GM21381 (cell line): ENCODE measurements at regions not wholly inside any gene's neighbourhood (a gene's known extent, or its start where the extent isn't known, plus 50 kb on each side); places are given as distances from the start of the nearest gene placed in this dataset.

ENCODE experiments used
- ATAC-seq: cut with Tn5 transposase; IDR thresholded peaks from one replicate; pipeline ENCODE4 v1.9.1; 2021; ENCODE audit warnings: mild to moderate bottlenecking, moderate library complexity; ENCODE audit not compliant: unreplicated experiment

DNA sequence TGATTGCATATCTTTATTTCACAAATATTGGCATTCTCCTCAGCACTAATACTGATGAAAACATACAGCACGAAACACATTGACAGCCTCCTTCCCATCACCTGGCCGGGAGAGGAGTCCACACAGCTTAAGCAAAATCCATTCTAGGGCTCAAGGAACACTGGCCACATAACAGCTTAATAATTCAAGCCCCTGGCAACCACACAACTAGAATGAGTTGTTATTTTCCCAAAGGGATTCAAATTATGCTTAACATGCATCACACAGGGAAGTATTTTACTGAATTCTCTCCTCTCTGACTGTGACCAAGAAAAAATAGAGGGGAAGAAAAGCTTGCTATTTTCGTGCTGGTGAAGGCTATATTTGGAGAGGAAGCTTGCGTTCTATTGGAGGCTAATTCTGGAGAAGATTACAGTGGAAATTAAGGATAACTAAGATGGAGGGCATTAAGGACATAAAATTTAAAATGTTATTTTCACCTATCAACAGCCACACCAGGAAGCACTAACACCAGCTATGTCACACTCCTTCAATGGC lies 198.5 kb downstream of the ADGRG6 start:
- ATAC-seq, result no peak

- ATAC-seq, result no peak
These were observed 200.0 kb downstream of the ADGRG6 start for GRCh38 chr6:142501795-142502194.

DNA sequence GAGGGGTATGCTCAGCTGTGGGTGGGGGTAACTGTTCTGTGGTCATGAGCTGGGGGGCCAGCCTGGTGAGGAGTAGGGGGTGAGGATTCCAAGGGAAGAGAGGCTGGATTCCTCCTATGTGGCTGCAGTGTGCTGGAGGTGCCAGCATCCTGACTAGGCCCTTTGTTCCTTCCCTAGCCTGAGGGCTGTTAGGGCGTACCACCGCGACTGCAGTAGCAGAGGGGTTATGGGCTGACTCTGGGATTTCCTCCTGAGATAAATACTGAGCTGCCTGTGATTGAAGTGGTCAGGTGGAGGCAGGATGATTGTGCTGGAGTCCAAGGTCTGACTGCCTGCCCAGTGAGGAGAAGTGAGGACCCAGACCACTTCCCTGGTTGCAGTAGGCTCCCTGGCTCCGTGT lies 205.3 kb downstream of the ADGRG6 start:
- no peak for ATAC-seq

- no peak for ATAC-seq
These were observed 208.4 kb downstream of the ADGRG6 start for GRCh38 chr6:142510211-142510610.

DNA sequence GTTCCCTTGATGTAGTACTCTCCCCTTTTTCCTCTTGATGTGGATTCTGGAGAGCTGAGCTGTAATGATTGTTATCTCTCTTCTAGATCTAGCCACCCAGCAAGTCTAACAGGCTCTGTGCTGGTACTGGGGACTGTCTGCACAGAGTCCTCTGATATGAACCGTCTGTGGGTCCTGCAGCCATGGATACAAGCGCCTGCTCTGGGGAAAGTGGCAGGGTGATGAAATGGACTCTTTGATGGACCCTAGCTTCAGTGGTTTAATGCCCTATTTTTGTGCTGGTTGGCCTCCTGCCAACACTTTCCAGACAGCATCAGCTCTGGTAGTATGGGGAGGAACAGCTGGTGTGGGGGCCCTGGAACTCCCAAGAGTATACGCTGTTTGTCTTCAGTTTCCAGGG lies 216.3 kb downstream of the ADGRG6 start:
- no peak for ATAC-seq

- ATAC-seq, result no peak
These were observed 217.0 kb downstream of the ADGRG6 start for GRCh38 chr6:142518761-142519160.

GRCh38 chr6:142521791-142522190 lies 220.0 kb downstream of the ADGRG6 start:
- no peak for ATAC-seq

DNA sequence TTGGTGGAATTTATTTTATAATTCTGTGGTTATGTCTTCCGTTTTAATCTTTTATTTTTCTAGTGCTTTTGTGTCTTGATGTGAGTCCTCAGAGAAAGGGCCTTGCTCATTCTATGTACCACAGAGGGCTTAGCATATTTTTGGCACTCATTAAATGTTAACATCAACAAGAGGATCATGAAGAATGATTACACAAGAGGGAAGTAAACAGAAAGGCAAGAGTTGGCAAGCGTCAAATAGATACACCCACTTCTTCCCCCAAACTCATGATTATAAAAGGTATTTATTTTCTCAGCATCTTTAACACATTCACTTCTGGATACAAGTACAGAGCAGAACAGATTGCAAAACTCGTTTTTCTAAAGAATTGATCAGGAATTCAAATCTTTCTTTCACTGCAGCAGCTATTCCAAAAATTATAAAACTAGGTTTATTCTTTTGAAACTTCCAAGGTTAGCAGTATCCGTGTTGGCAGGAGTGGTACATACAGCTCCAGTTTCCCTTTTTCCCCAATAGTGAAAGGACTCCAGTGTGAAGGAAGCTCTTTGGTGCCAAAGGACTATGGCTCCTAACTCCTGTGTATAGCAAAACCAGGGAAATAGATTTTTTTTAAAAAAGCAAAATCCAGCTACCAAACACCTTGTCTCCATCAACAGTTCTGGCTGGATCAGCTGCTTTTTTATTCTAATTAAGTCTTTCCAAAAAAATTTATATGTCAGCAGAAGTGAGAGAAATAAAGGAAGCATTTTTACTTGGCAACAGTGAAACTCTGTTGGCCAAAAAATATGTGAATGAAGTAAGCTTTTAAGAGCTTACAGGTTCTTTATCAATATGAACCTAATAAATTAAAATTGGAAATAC lies 221.9 kb downstream of the ADGRG6 start:
- no peak for ATAC-seq

DNA sequence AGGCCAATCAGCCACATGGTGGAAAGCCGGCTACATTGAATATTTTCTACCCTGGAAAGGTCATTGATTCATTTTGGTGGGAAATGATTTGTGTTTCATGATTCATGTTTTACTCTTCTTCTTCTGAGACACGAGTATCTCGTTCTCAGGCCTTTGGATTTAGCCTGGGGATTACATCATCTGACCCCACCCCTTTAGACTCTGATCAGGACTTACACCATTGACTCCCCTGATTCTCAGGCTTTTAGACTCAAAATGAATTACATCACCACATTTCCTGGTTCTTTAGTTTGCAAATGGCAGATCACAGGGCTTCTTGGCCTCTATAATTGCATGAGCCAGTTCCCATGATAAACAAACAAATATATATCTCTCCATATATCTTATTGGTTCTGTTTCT lies 228.8 kb downstream of the ADGRG6 start:
- no peak for ATAC-seq

DNA sequence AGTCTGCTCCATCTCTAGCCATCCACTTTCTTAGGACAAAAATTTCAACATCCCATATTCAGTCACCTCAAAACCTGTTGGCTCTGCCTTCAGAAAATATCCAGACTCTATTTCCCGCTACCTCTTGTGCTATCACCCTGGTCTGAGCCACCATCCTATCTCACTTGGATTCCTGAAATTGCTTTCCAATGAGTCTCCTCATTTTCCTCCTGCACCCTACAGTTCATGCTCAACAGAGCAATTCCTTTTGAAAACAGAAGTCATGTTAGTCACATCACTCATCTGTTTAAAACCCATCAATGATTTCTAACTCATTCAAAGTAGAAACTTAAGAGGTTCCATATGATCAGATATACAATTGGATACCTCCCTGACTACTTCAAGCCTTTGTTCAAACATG lies 229.9 kb downstream of the ADGRG6 start:
- no peak for ATAC-seq

DNA sequence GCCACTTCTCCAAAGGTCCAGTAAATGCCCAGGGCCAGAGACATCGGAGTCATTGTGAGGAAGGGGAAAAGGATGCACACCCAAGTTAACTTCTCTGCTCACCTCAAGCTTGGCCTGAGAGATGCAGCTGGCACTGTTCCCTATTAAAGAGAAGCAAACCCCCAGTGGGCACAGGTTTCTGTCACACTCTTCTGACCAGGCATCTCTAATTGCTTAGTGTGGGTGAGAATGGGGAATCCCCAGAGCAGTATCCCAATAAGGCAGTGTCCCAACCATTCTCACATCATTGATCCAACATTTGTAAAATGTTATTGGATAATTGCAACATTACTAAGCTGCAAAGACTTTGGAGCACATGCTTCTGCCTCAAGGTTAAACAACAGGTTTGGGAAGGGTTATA lies 232.3 kb downstream of the ADGRG6 start:
- ATAC-seq, result no peak

DNA sequence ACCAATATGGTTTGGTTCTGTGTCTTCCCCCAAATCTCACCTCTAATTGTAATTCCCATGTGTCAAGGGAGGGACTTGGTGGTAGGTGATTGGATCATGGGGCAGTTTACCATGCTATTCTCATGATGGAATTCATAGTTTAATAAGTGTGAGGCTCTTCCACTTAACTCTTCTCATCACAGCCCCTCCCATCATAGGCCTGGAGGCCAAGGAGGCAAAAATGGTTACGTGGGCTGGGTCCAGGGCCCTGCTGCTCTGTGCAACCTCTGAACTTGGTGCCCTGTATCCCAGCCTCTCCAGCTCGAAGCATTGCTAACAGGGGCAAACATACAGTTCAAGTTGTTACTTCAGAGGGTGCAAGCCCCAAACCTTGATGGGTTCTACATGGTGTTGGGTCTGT lies 232.7 kb downstream of the ADGRG6 start:
- ATAC-seq, result no peak

DNA sequence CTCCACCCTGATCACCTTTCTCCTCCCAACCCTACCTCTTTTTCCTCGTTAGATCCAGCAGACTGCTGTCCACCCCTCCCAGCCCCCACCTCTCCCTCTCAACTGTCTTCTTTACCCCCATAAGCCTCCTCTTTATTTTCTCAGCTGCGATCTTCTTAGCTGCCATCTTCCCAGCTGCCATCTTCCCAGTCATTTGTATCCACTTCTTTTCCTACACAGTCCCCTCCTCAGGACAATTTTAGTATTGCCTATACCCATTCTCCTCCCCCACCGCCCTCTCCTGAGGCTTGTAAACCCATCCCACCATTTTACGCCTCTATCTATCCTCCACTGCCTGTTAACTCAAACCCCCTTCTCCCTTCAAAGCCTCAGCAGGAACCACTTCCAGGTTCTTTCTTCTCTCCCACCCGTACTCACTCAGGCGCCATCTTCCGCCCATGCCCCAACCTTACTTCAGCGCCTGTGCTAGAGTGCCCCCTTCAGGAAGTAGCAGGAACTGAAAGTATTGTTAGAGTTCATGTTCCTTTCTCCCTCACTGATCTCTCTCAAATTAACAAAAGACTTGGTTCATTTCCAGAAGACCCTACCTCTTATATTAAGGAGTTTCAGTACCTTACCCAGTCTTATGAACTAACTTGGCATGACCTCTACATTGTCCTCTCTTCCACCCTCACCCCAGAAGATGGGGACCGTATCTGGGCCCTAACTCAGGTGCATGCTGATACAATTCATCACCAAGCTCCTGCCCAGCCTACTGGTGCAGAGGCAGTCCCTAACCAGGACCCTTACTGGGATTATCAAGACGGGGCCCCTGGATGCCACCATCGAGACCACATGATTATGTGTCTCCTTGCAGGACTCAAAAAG lies 236.0 kb downstream of the ADGRG6 start:
- no peak for ATAC-seq

DNA sequence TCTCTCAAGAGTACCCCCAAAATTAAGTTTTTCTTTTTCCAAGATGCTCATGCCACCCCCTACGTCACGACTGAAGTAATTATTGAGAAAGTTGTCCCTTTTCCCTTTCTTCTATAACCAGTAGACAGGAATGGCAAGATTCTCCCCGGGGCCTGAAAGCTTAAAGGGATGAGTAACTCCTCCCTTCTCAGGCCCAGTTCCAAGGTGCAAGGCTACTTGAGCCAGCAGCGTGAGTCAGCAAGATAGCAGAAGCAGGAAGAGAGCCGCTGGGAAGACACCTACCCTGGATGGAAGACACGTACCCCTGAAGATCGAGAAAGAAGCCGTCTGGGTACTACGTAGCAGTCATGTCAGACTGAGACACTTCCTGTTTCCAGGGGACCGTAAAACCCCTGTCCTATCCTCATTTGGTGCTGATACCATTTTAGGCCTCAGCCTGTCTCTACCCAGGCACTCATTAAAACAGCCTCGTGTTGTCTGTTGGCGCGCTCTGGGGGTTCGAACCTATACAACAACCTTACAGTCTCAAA lies 241.0 kb downstream of the ADGRG6 start:
- no peak for ATAC-seq

GRCh38 chr6:142543606-142544005 lies 241.8 kb downstream of the ADGRG6 start:
- no peak for ATAC-seq

DNA sequence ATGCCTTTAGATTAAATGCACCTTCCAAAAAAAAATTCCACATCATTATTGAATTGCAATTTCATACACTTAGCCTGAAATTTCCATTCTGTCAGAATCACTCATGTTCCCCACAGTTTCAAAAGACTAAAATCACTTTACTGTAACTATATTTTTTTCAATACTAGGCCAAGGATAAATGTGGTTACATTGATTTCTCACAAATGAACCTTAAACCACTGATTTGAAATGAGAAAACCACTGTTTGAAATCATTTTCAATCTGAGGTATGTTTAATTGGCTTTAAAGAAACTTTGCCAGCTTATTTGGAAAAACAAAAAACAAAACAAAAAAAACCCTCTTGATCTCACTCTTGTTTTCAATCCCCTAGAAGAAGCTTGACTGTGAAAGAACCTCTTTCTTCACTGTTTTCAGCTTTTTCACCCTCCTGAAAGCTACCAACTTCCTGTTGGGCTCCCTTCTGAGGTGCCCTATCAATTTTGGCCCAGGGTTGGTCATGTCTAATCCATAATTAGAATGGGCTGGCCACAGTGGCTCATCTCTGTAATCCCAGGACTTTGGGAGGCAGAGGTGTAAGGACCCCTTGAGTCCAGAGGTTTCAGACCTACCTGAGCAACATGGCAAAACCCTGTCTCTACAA lies 242.5 kb downstream of the ADGRG6 start:
- no peak for ATAC-seq

- no peak for ATAC-seq
These were observed 243.3 kb downstream of the ADGRG6 start for GRCh38 chr6:142545147-142545546.

- ATAC-seq, result no peak
These were observed 246.8 kb downstream of the ADGRG6 start for GRCh38 chr6:142548566-142548965.

DNA sequence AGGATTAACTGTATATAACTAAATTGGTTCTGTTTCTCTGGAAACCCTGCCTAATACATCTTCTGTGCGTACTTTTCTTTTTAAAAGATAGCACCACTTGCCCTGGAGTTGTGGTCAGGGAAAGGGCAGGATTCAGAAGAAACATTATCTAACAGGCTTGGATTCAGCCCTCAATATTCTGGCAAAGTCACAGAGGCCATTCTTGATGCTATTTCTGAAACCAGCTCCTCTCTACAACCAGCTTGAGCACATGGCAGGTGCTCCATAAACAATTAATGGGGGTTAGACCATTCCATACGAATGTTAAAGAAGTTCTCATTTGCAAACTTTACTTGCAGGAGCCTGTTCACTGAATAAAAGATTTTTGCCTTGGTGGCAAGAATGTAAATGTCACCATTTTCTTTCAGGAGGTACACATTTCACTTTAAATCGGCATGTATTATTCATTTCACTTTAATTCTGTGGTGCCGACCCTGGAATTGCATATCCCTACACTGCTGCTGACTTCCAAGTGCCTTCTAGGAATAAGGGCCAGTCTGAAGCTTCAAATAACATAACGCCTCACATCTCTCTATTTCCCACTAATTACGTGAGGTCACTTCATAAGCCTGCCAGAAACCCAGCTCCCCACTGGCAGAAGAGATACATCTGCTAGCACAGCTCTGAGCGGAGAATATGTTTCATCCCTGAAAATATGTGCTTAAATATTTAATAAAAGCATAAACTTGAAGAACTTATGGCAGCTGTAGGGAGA lies 248.7 kb downstream of the ADGRG6 start:
- ATAC-seq, result no peak

GRCh38 chr6:142551274-142551811 lies 249.5 kb downstream of the ADGRG6 start:
- no peak for ATAC-seq
